Umbilical cord (tissue), 1 donor: ENCODE measurements at regions not wholly inside any gene's neighbourhood (a gene's known extent, or its start where the extent isn't known, plus 50 kb on each side); places are given as distances from the start of the nearest gene placed in this dataset.
"Not testable (repeated sequence)": the region's sequence is repeated elsewhere in the genome, so short reads cannot be mapped to it uniquely, and the experiment has no call there.

Source experiments
- DNase-seq: peaks from one replicate; pipeline ENCODE4 v3.0.0-alpha.2; 2015; ENCODE audit warnings: low spot score

GRCh38 chrX:148265829-148266228, 234.6 kb upstream of the AFF2 start:
- DNase-seq: no peak

- DNase-seq: no peak
Measured at GRCh38 chrX:148268673-148269072, 231.7 kb upstream of the AFF2 start.

- no peak for DNase-seq
Measured at GRCh38 chrX:148269513-148269912, 230.9 kb upstream of the AFF2 start.

GRCh38 chrX:148270499-148270898, 229.9 kb upstream of the AFF2 start:
- DNase-seq: no peak

GRCh38 chrX:148271263-148271662, 229.2 kb upstream of the AFF2 start:
- no peak for DNase-seq

GRCh38 chrX:148281920-148282319, 218.5 kb upstream of the AFF2 start:
- no peak for DNase-seq

- DNase-seq: no peak
Measured at GRCh38 chrX:148282504-148282903, 217.9 kb upstream of the AFF2 start.

GRCh38 chrX:148284056-148284455, 216.4 kb upstream of the AFF2 start:
- DNase-seq: no peak

- no peak for DNase-seq
Measured at GRCh38 chrX:148284821-148285220, 215.6 kb upstream of the AFF2 start.

GRCh38 chrX:148288451-148288850, 212.0 kb upstream of the AFF2 start:
- DNase-seq: no peak

- no peak for DNase-seq
Measured at GRCh38 chrX:148290041-148290440, 210.4 kb upstream of the AFF2 start.

- no peak for DNase-seq
Measured at GRCh38 chrX:148290931-148291330, 209.5 kb upstream of the AFF2 start.

- no peak for DNase-seq
Measured at GRCh38 chrX:148298737-148299136, 201.7 kb upstream of the AFF2 start.

- DNase-seq: not testable (repeated sequence)
Measured at GRCh38 chrX:148305214-148305613, 195.2 kb upstream of the AFF2 start.

GRCh38 chrX:148309413-148309812, 191.0 kb upstream of the AFF2 start:
- no peak for DNase-seq

GRCh38 chrX:148310426-148311165, 189.8 kb upstream of the AFF2 start:
- no peak for DNase-seq

GRCh38 chrX:148311544-148311943, 188.9 kb upstream of the AFF2 start:
- no peak for DNase-seq

- DNase-seq: no peak
Measured at GRCh38 chrX:148314876-148315275, 185.5 kb upstream of the AFF2 start.

GRCh38 chrX:148316446-148316845, 184.0 kb upstream of the AFF2 start:
- no peak for DNase-seq

GRCh38 chrX:148322906-148323305, 177.5 kb upstream of the AFF2 start:
- DNase-seq: no peak

GRCh38 chrX:148333989-148334388, 166.4 kb upstream of the AFF2 start:
- DNase-seq: no peak

- no peak for DNase-seq
Measured at GRCh38 chrX:148337873-148338272, 162.5 kb upstream of the AFF2 start.

- DNase-seq: no peak
Measured at GRCh38 chrX:148354916-148355315, 145.5 kb upstream of the AFF2 start.

GRCh38 chrX:148361641-148362040, 138.8 kb upstream of the AFF2 start:
- no peak for DNase-seq
